ENCODE measurements at regions not wholly inside any gene's neighbourhood (a gene's known extent, or its start where the extent isn't known, plus 50 kb on each side); places are given as distances from the start of the nearest gene placed in this dataset.

GRCh38 chr1:199083680-199084079, 444.8 kb downstream of the PTPRC start:
- Histone ChIP-seq H3K9me3 (ENCODE audit: insufficient read depth, low read length) (peaks cover 2% of the 10 kb centered on the region; the same call in 1 of the 2 replicates), H3K27ac (ENCODE audit: low read length) (no peak overlapping the region), H3K27me3 (ENCODE audit: low read depth, low read length) (no peaks in the 10 kb centered on the region), H3K36me3 (replicated peaks; ENCODE audit: low read depth, low read length) (peaks cover 1% of the 10 kb centered on the region), H3K4me1 (ENCODE audit: low read length) (peaks cover 9% of the 10 kb centered on the region), H2AFZ (ENCODE audit: low read depth, low read length) (no peak overlapping the region), H3K4me3 (ENCODE audit: low read length) (no peak overlapping the region), H3K4me2 (ENCODE audit: low read length) (no peak overlapping the region), H4K20me1 (ENCODE audit: insufficient read depth, low read length) (no peaks in the 10 kb centered on the region), H3K9ac (ENCODE audit: low read length) (no peak overlapping the region), H3K79me2 (ENCODE audit: low read length) (no peaks in the 10 kb centered on the region)
- TF ChIP-seq CTCF (IDR thresholded peaks at IDR 0.05; ENCODE audit: low read depth, low read length) (no peak), EZH2phosphoT487 (IDR thresholded peaks at IDR 0.05; ENCODE audit: low read depth) (no peak)

GRCh38 chr1:199084293-199084692, 445.5 kb downstream of the PTPRC start:
- no peak for TF ChIP-seq EZH2phosphoT487 (IDR thresholded peaks at IDR 0.05; ENCODE audit: low read depth)
- no peak for TF ChIP-seq CTCF (IDR thresholded peaks at IDR 0.05; ENCODE audit: low read depth, low read length)
- Histone ChIP-seq H3K9ac (ENCODE audit: low read length) (no peak overlapping the region), H3K9me3 (ENCODE audit: insufficient read depth, low read length) (peaks cover 2% of the 10 kb centered on the region; the same call in 1 of the 2 replicates), H3K4me3 (ENCODE audit: low read length) (no peak overlapping the region), H3K27ac (ENCODE audit: low read length) (no peak overlapping the region), H3K27me3 (ENCODE audit: low read depth, low read length) (no peaks in the 10 kb centered on the region), H3K79me2 (ENCODE audit: low read length) (no peaks in the 10 kb centered on the region), H3K4me2 (ENCODE audit: low read length) (no peak overlapping the region), H2AFZ (ENCODE audit: low read depth, low read length) (no peak overlapping the region), H3K4me1 (ENCODE audit: low read length) (peaks cover 15% of the 10 kb centered on the region), H4K20me1 (ENCODE audit: insufficient read depth, low read length) (no peaks in the 10 kb centered on the region), H3K36me3 (replicated peaks; ENCODE audit: low read depth, low read length) (peaks cover 6% of the 10 kb centered on the region)

- Histone ChIP-seq H3K79me2 (ENCODE audit: low read length) (no peaks in the 10 kb centered on the region), H4K20me1 (ENCODE audit: insufficient read depth, low read length) (no peaks in the 10 kb centered on the region), H3K27ac (ENCODE audit: low read length) (no peak overlapping the region), H3K9ac (ENCODE audit: low read length) (no peak overlapping the region), H3K9me3 (ENCODE audit: insufficient read depth, low read length) (peaks cover 8% of the 10 kb centered on the region), H2AFZ (ENCODE audit: low read depth, low read length) (no peak overlapping the region), H3K27me3 (ENCODE audit: low read depth, low read length) (no peaks in the 10 kb centered on the region), H3K36me3 (replicated peaks; ENCODE audit: low read depth, low read length) (peaks cover 16% of the 10 kb centered on the region), H3K4me1 (ENCODE audit: low read length) (peaks cover 22% of the 10 kb centered on the region), H3K4me3 (ENCODE audit: low read length) (no peak overlapping the region), H3K4me2 (ENCODE audit: low read length) (no peak overlapping the region)
- no peak for TF ChIP-seq CTCF (IDR thresholded peaks at IDR 0.05; ENCODE audit: low read depth, low read length)
- TF ChIP-seq EZH2phosphoT487 (IDR thresholded peaks at IDR 0.05; ENCODE audit: low read depth), result no peak
Observed at GRCh38 chr1:199085903-199086302, 447.1 kb downstream of the PTPRC start.

- no peak overlapping the region for H3K4me2 ChIP-seq (ENCODE audit: low read length)
- no peaks in the 10 kb centered on the region for H3K27me3 ChIP-seq (ENCODE audit: low read depth, low read length)
- H3K9ac ChIP-seq (ENCODE audit: low read length), result no peak overlapping the region
- no peaks in the 10 kb centered on the region for H3K79me2 ChIP-seq (ENCODE audit: low read length)
- H3K4me1 ChIP-seq (ENCODE audit: low read length), result peaks cover 22% of the 10 kb centered on the region
- H3K27ac ChIP-seq (ENCODE audit: low read length), result no peak overlapping the region
- peaks cover 9% of the 10 kb centered on the region for H3K9me3 ChIP-seq (ENCODE audit: insufficient read depth, low read length)
- peaks cover 16% of the 10 kb centered on the region for H3K36me3 ChIP-seq (replicated peaks; ENCODE audit: low read depth, low read length)
- no peak for TF ChIP-seq EZH2phosphoT487 (IDR thresholded peaks at IDR 0.05; ENCODE audit: low read depth)
- no peak for TF ChIP-seq CTCF (IDR thresholded peaks at IDR 0.05; ENCODE audit: low read depth, low read length)
- H3K4me3 ChIP-seq (ENCODE audit: low read length), result no peak overlapping the region
- no peak overlapping the region for H2AFZ ChIP-seq (ENCODE audit: low read depth, low read length)
- H4K20me1 ChIP-seq (ENCODE audit: insufficient read depth, low read length), result no peaks in the 10 kb centered on the region
Observed at GRCh38 chr1:199087144-199087543, 448.3 kb downstream of the PTPRC start.

All from OCI-LY3 (cell line).